ENCODE measurements at regions not wholly inside any gene's neighbourhood (a gene's known extent, or its start where the extent isn't known, plus 50 kb on each side); places are given as distances from the start of the nearest gene placed in this dataset.

DNA sequence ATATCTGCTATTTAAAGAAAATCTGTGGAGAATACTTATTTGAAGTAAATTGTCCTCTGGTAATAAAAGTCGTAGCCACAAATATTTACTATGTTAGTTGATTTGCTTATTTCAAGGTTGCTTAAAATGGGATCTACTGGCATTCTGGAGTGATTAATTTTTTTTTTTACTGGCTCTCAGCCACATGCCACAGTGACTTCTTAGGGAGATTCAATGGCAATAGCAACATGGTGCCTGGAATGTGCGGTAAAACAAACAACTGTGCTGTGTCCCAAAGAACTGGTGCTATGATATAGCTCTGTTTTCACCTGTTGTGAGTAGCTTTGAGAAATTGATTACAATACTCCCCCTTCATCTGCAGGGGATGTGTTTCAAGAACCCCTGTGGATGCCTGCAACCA, 324.3 kb downstream of the GPAT3 start:
- ATAC-seq: no peak
- Histone ChIP-seq H3K4me1 (ENCODE audit: control insufficient read depth, insufficient read depth, low read length) (no peaks in the 10 kb centered on the region), H3K9me3 (ENCODE audit: control insufficient read depth, insufficient read depth, low read depth, low read length) (no peaks in the 10 kb centered on the region), H3K4me3 (ENCODE audit: low read depth in 2 of 2, low read length in 2 of 2) (no peak overlapping the region), H3K27ac (ENCODE audit: low read length) (no peak overlapping the region), H3K27me3 (ENCODE audit: control insufficient read depth, insufficient read depth, low read length) (no peaks in the 10 kb centered on the region), H3K36me3 (ENCODE audit: control insufficient read depth, insufficient read depth, low read length) (no peaks in the 10 kb centered on the region)
- TF ChIP-seq SIN3A (IDR thresholded peaks at IDR 0.05; ENCODE audit: borderline replicate concordance, insufficient read depth, low read depth, low read length) (no peak), POLR2AphosphoS5 (IDR thresholded peaks at IDR 0.05; ENCODE audit: low read depth, low read length) (no peak), TCF7L2 (IDR thresholded peaks at IDR 0.05; ENCODE audit: low read depth, low read length) (no peak), REST (IDR thresholded peaks at IDR 0.05; ENCODE audit: insufficient read depth in 1 of 2, low read depth in 2 of 2, low read length in 1 of 2) (no peak)
- TF ChIP-seq, protein P1, sequence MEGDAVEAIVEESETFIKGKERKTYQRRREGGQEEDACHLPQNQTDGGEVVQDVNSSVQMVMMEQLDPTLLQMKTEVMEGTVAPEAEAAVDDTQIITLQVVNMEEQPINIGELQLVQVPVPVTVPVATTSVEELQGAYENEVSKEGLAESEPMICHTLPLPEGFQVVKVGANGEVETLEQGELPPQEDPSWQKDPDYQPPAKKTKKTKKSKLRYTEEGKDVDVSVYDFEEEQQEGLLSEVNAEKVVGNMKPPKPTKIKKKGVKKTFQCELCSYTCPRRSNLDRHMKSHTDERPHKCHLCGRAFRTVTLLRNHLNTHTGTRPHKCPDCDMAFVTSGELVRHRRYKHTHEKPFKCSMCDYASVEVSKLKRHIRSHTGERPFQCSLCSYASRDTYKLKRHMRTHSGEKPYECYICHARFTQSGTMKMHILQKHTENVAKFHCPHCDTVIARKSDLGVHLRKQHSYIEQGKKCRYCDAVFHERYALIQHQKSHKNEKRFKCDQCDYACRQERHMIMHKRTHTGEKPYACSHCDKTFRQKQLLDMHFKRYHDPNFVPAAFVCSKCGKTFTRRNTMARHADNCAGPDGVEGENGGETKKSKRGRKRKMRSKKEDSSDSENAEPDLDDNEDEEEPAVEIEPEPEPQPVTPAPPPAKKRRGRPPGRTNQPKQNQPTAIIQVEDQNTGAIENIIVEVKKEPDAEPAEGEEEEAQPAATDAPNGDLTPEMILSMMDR (IDR thresholded peaks at IDR 0.05): no peak
- no peak for DNase-seq (ENCODE audit: low read depth, low spot score)
- intact Hi-C loops (cut with micrococcal nuclease; ENCODE audit: unreplicated experiment): no loop called here
- ChIA-PET POLR2A (no interaction called here), CTCF (no interaction called here)
- no TSS peak for BruUV-seq (replicated peaks)
- in situ Hi-C loops (cut with HindIII; ENCODE audit: low pct_unique_long_range_greater_than_20kb, low sequenced_read_pairs): no loop called here

- CTCF ChIA-PET: no interaction called here
- ATAC-seq: no peak
Observed at GRCh38 chr4:83858131-83858530, 322.2 kb downstream of the GPAT3 start.

More at GRCh38 chr4:83858131-83858530, 322.2 kb downstream of the GPAT3 start:
- no TSS peak for BruUV-seq (replicated peaks)
- H3K9me3 ChIP-seq (ENCODE audit: control insufficient read depth, insufficient read depth, low read depth, low read length): no peaks in the 10 kb centered on the region
- POLR2A ChIA-PET: no interaction called here
- H3K27me3 ChIP-seq (ENCODE audit: control insufficient read depth, insufficient read depth, low read length): no peaks in the 10 kb centered on the region
- H3K27ac ChIP-seq (ENCODE audit: low read length): no peak overlapping the region
- no peaks in the 10 kb centered on the region for H3K36me3 ChIP-seq (ENCODE audit: control insufficient read depth, insufficient read depth, low read length)
- no peak overlapping the region for H3K4me3 ChIP-seq (ENCODE audit: low read depth in 2 of 2, low read length in 2 of 2)
- in situ Hi-C loops (cut with HindIII; ENCODE audit: low pct_unique_long_range_greater_than_20kb, low sequenced_read_pairs): no loop called here
- DNase-seq (ENCODE audit: low read depth, low spot score): no peak
- no peaks in the 10 kb centered on the region for H3K4me1 ChIP-seq (ENCODE audit: control insufficient read depth, insufficient read depth, low read length)
- no peak for TF ChIP-seq REST (IDR thresholded peaks at IDR 0.05; ENCODE audit: insufficient read depth in 1 of 2, low read depth in 2 of 2, low read length in 1 of 2)
- TF ChIP-seq TCF7L2 (IDR thresholded peaks at IDR 0.05; ENCODE audit: low read depth, low read length): no peak
- TF ChIP-seq, protein P1 (IDR thresholded peaks at IDR 0.05): no peak
- TF ChIP-seq POLR2AphosphoS5 (IDR thresholded peaks at IDR 0.05; ENCODE audit: low read depth, low read length): no peak
- TF ChIP-seq SIN3A (IDR thresholded peaks at IDR 0.05; ENCODE audit: borderline replicate concordance, insufficient read depth, low read depth, low read length): no peak
- intact Hi-C loops (cut with micrococcal nuclease; ENCODE audit: unreplicated experiment): no loop called here
